ENCODE measurements at regions not wholly inside any gene's neighbourhood (a gene's known extent, or its start where the extent isn't known, plus 50 kb on each side); places are given as distances from the start of the nearest gene placed in this dataset.

DNA sequence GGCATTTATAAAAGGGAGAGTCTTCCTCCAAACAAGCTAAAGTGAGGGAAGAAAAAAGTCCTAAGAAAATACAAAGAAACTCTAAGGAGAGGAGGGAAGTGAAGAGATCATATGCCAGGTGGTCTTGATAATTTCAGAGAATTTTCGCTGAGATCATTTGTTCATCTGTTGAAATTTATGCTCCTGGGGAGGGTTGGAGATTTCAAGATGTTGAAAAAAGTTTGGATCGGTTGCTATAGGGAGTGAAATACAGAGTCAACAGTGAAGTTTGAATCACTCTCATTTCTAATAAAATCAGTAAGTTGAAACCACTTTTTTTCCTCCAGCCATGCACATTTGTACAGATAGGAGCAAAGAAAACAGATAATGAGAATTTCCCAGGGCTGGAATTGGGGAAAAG, 299.1 kb upstream of the ADAMTS5 start:
- TF ChIP-seq, protein P1, sequence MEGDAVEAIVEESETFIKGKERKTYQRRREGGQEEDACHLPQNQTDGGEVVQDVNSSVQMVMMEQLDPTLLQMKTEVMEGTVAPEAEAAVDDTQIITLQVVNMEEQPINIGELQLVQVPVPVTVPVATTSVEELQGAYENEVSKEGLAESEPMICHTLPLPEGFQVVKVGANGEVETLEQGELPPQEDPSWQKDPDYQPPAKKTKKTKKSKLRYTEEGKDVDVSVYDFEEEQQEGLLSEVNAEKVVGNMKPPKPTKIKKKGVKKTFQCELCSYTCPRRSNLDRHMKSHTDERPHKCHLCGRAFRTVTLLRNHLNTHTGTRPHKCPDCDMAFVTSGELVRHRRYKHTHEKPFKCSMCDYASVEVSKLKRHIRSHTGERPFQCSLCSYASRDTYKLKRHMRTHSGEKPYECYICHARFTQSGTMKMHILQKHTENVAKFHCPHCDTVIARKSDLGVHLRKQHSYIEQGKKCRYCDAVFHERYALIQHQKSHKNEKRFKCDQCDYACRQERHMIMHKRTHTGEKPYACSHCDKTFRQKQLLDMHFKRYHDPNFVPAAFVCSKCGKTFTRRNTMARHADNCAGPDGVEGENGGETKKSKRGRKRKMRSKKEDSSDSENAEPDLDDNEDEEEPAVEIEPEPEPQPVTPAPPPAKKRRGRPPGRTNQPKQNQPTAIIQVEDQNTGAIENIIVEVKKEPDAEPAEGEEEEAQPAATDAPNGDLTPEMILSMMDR (IDR thresholded peaks at IDR 0.05): no peak
- TF ChIP-seq EP300 (IDR thresholded peaks at IDR 0.05): no peak
- TF ChIP-seq POLR2A (IDR thresholded peaks at IDR 0.05): no peak
